ENCODE measurements at regions not wholly inside any gene's neighbourhood (a gene's known extent, or its start where the extent isn't known, plus 50 kb on each side); places are given as distances from the start of the nearest gene placed in this dataset.

DNA sequence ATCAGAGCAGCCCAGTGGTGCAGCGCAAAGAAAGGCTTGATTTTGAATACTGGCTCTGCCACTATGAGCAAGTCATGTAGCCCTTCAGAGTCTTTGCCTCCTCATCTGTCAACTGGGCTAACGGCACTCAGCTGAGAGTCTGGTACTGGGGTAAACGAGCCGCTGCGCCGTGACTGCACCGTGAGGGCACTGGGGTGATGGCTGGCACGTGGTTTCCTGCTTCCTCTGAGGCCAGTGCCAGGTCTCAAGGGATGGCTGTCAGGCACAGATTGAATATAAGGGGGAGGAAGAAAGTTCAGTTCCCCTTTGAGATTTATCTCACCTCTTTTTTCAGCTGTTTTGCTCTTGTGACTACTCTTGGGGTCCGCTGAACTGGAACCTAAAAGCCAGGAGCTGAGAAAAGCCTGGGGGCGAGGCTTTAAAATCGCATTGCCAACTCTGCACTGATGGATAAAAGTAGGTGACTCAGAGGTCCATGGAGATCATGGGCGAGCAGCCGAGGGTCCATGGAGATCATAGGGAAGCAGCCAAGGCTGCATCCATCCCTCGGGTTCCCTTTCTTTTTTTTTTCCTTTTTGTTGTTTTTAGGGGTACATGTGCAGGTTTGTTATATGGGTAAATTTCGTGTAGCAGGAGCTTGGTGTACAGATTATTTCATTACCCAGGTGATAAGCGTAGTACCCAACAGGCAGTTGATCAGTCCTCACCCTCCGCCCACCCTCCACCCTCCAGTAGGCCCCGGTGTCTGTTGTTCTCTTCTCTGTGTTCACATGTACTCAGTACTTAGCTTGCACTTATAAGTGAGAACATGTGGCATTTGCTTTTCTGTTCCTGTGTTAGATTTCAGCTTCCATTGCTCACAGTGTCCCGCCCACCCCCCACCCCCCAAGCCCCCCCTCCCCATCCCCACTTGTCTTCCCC lies 114.3 kb downstream of the SPP2 start:
- intact Hi-C loops (cut with DNase I; ENCODE audit: low total_unique reads) = no loop called here
- no peak for DNase-seq (ENCODE audit: low spot score in 2 of 2)

DNA sequence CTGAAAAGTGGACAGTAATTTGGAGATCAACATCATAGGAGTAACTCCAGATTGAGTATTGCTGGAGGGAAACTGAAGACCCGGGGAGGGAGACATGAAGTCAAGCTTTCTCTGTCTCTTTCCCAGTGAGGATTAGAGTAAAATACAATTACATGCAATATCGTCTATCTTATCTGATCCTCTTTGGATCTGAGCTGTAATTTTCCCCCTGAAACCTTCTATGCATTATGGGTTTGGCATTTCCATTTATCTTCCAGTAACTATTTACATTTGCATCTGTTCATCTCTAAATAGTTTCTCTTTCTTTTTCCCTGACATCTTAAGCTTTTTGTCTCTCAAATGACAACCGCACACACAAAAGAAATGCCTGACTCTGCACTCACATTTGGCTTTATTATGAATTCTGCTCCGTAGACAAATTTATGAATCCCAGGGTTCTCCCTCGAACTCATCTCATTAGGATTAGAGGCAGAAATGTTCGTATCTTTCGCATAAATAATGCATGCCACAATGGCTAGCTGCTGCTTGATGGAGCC lies 113.1 kb downstream of the SPP2 start:
- intact Hi-C loops (cut with DNase I; ENCODE audit: low total_unique reads) = no loop called here
- WGBS, 2 donors = 68 to 69% methylated on average over 7 of the region's 7 CpGs
- no peak overlapping the region for H3K4me3 ChIP-seq (ENCODE audit: low read depth, poor library complexity, severe bottlenecking)
- no peak for DNase-seq (ENCODE audit: low spot score in 2 of 2)
- no peak for TF ChIP-seq POLR2A (IDR thresholded peaks at IDR 0.05)
- TF ChIP-seq, protein P1, sequence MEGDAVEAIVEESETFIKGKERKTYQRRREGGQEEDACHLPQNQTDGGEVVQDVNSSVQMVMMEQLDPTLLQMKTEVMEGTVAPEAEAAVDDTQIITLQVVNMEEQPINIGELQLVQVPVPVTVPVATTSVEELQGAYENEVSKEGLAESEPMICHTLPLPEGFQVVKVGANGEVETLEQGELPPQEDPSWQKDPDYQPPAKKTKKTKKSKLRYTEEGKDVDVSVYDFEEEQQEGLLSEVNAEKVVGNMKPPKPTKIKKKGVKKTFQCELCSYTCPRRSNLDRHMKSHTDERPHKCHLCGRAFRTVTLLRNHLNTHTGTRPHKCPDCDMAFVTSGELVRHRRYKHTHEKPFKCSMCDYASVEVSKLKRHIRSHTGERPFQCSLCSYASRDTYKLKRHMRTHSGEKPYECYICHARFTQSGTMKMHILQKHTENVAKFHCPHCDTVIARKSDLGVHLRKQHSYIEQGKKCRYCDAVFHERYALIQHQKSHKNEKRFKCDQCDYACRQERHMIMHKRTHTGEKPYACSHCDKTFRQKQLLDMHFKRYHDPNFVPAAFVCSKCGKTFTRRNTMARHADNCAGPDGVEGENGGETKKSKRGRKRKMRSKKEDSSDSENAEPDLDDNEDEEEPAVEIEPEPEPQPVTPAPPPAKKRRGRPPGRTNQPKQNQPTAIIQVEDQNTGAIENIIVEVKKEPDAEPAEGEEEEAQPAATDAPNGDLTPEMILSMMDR (IDR thresholded peaks at IDR 0.05) = no peak

More for the DNA sequence above, 114.3 kb downstream of the SPP2 start:
- H3K4me3 ChIP-seq (ENCODE audit: low read depth, poor library complexity, severe bottlenecking) = no peak overlapping the region
- TF ChIP-seq, protein P1 (IDR thresholded peaks at IDR 0.05) = no peak
- TF ChIP-seq POLR2A (IDR thresholded peaks at IDR 0.05) = no peak
- 60 to 61% methylated on average over 19 of the region's 19 CpGs for WGBS, 2 donors

DNA sequence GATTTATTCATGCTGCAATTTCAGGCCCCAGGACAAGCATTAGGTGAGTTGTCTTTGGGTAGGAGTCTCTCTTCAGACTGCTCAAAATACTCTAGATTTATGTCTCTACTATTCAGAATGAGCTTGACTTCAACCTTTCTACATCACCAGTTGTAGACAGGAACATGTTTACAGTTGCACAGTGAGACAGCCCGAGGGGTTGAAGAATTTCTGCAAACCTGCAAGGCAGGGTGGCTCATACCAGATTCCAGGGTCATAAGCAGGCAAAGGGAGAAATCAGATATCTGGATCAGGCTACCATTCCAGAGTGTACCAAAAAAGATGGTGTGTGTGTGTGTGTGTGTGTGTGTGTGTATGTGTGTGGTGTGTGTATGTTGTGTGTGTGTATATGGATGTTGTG lies 112.4 kb downstream of the SPP2 start:
- TF ChIP-seq, protein P1 (IDR thresholded peaks at IDR 0.05) = no peak
- TF ChIP-seq POLR2A (IDR thresholded peaks at IDR 0.05) = no peak
- intact Hi-C loops (cut with DNase I; ENCODE audit: low total_unique reads) = no loop called here
- H3K4me3 ChIP-seq (ENCODE audit: low read depth, poor library complexity, severe bottlenecking) = no peak overlapping the region
- DNase-seq (ENCODE audit: low spot score in 2 of 2) = no peak
- WGBS, 2 donors = 41 to 44% methylated on average over 1 of the region's 1 CpG

DNA sequence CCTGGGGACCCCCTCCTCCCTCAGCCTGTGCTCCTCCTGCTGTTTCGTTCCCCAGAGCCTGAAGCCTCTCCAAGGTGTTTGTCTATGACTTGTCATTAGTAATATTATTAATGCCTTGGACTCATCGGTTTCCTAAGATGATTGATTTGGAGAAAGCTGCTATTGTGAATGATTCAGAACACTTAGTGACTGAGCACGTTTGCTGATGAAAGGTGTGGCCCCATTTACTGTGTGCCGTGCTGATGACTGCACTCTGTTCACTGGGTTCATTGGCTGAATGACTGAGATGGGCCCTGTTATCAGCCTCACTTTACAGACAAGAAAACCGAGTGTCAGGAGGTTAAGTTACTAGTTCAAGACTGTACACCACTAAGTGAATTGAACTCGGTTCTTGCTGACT lies 111.4 kb downstream of the SPP2 start:
- DNase-seq (ENCODE audit: low spot score in 2 of 2) = no peak
- WGBS, 2 donors = 66 to 73% methylated on average over 6 of the region's 6 CpGs
- TF ChIP-seq, protein P1 (IDR thresholded peaks at IDR 0.05) = no peak
- TF ChIP-seq POLR2A (IDR thresholded peaks at IDR 0.05) = no peak
- H3K4me3 ChIP-seq (ENCODE audit: low read depth, poor library complexity, severe bottlenecking) = no peak overlapping the region
- intact Hi-C loops (cut with DNase I; ENCODE audit: low total_unique reads) = no loop called here

DNA sequence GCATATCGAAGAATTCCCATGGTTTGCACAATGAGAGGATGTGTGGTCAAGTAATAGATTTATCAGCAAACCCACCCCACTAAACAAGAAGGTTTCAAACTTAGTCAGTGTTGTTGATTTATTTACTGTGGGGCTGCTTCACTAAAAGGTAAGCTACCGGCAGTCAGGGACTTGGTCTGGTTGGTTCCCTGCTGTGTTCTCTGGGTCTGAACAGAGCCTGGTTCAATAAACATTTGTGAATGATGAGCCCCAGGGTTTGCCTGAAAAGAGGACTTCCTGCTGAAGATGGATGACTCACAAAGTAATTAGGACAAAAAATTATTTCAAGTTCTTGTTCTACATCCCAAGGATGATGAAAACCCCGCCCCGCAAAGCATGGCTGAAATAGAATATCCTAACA lies 108.3 kb downstream of the SPP2 start:
- no peak overlapping the region for H3K4me3 ChIP-seq (ENCODE audit: low read depth, poor library complexity, severe bottlenecking)
- TF ChIP-seq, protein P1 (IDR thresholded peaks at IDR 0.05) = no peak
- TF ChIP-seq POLR2A (IDR thresholded peaks at IDR 0.05) = no peak
- no peak for DNase-seq (ENCODE audit: low spot score in 2 of 2)
- WGBS, 2 donors = 62 to 71% methylated on average over 4 of the region's 4 CpGs
- intact Hi-C loops (cut with DNase I; ENCODE audit: low total_unique reads) = loop anchor here (5.0 kb wide), 1 partner anchor 1943 kb away; no protein-coding TSS in a partner anchor

All from lower leg skin (tissue), 4 donors.